PFSK-1 (cell line): ENCODE measurements at regions not wholly inside any gene's neighbourhood (a gene's known extent, or its start where the extent isn't known, plus 50 kb on each side); places are given as distances from the start of the nearest gene placed in this dataset.

Experiments
- FOXP2 ChIP-seq: optimal IDR thresholded peaks from 2 replicates; pipeline ENCODE3; 2011; ENCODE audit warnings: borderline replicate concordance, control low read depth, inconsistent platforms; ENCODE audit not compliant: insufficient read depth; ENCODE audit errors: extremely low read length, extremely low read depth
- POLR2AphosphoS5 ChIP-seq: IDR thresholded peaks from 2 replicates; pipeline ENCODE4 v1.6.1; 2012; ENCODE audit warnings: low read depth, mild to moderate bottlenecking, control low read depth, low read length, moderate library complexity
- REST ChIP-seq, 2 experiments: IDR thresholded peaks; 2 replicates each; pipeline versions ENCODE4 v1.6.1 to v1.8.0; 2011 to 2012; ENCODE audit warnings: low read depth in 2 of 2, low read length in 2 of 2, control low read depth in 1 of 2, inconsistent platforms in 1 of 2, mild to moderate bottlenecking in 1 of 2, moderate library complexity in 1 of 2; ENCODE audit not compliant: insufficient read depth in 1 of 2
- SIN3A ChIP-seq: IDR thresholded peaks from 2 replicates; pipeline ENCODE4 v1.6.1; 2012; ENCODE audit warnings: mild to moderate bottlenecking, low read length, moderate library complexity, borderline replicate concordance; ENCODE audit not compliant: insufficient read depth
- TAF1 ChIP-seq: IDR thresholded peaks from 2 replicates; pipeline ENCODE4 v1.6.1; 2012; ENCODE audit warnings: low read length, control low read depth, borderline replicate concordance; ENCODE audit not compliant: insufficient read depth

- TF ChIP-seq SIN3A (no peak), TAF1 (no peak), REST (IDR thresholded peaks at IDR 0.05; ENCODE audit: insufficient read depth in 1 of 2, low read depth in 2 of 2, low read length in 2 of 2) (no peak), POLR2AphosphoS5 (no peak), FOXP2 (no peak)
These were observed 403.7 kb upstream of the SPRED2 start for GRCh38 chr2:65835975-65836549.

GRCh38 chr2:65834771-65835475 is 402.5 kb upstream of the SPRED2 start:
- TF ChIP-seq SIN3A: no peak
- TF ChIP-seq POLR2AphosphoS5: no peak
- no peak for TF ChIP-seq TAF1
- no peak for TF ChIP-seq FOXP2
- no peak for TF ChIP-seq REST (IDR thresholded peaks at IDR 0.05; ENCODE audit: insufficient read depth in 1 of 2, low read depth in 2 of 2, low read length in 2 of 2)

- TF ChIP-seq REST (IDR thresholded peaks at IDR 0.05; ENCODE audit: insufficient read depth in 1 of 2, low read depth in 2 of 2, low read length in 2 of 2) (no peak), FOXP2 (no peak), SIN3A (no peak), TAF1 (no peak), POLR2AphosphoS5 (no peak)
These were observed 401.7 kb upstream of the SPRED2 start for GRCh38 chr2:65834062-65834461.

- TF ChIP-seq FOXP2 (no peak), POLR2AphosphoS5 (no peak), SIN3A (no peak), TAF1 (no peak), REST (IDR thresholded peaks at IDR 0.05; ENCODE audit: insufficient read depth in 1 of 2, low read depth in 2 of 2, low read length in 2 of 2) (no peak)
These were observed 399.1 kb upstream of the SPRED2 start for GRCh38 chr2:65831509-65831908.
